Adrenal gland (tissue), 9 donors: ENCODE measurements at regions not wholly inside any gene's neighbourhood (a gene's known extent, or its start where the extent isn't known, plus 50 kb on each side); places are given as distances from the start of the nearest gene placed in this dataset.

ENCODE experiments used
- DNase-seq, 7 donors: peaks; one replicate each; pipeline ENCODE4 v3.0.0-alpha.2; 2019 to 2020
- H3K27ac ChIP-seq, 5 donors: fragments of 200-600 bp; sonication (generic) in 4 of 5; 1 replicate in 3 of 5; 2 replicates in 2 of 5; pipeline versions ENCODE4 v1.5.1 to v1.8.0; 2016 to 2020; ENCODE audit warnings: mild to moderate bottlenecking in 1 of 5
- H3K27me3 ChIP-seq: fragments of 200-600 bp; 2 replicates; pipeline ENCODE4 v1.8.0; 2021
- H3K36me3 ChIP-seq, 2 donors: fragments of 200-600 bp; replicated peaks in 1 of 2; 1 replicate in 1 of 2; 2 replicates in 1 of 2; pipeline versions ENCODE4 v1.5.1 to v1.8.0; 2018 to 2022
- H3K4me1 ChIP-seq, 2 donors: fragments of 200-600 bp; replicated peaks in 1 of 2; 1 replicate in 1 of 2; 2 replicates in 1 of 2; pipeline versions ENCODE4 v1.5.1 to v1.8.0; 2018 to 2021
- H3K4me3 ChIP-seq, 4 donors: fragments of 200-600 bp; sonication (generic) in 3 of 4; one replicate each; pipeline ENCODE4 v1.5.1; 2016 to 2018
- H3K9me3 ChIP-seq, 3 donors: fragments of 200-600 bp; sonication (generic) in 1 of 3; replicated peaks in 1 of 3; 1 replicate in 2 of 3; 2 replicates in 1 of 3; pipeline versions ENCODE4 v1.5.1 to v1.8.0; 2016 to 2021
- POLR2A ChIP-seq, 2 donors: fragments of 450-650 bp; IDR thresholded peaks; one replicate each; pipeline ENCODE4 v1.6.1; 2017; ENCODE audit warnings: antibody characterized with exemption in 2 of 2, mild to moderate bottlenecking in 2 of 2, moderate library complexity in 1 of 2
- WGBS, 4 donors: extraction: QIAGEN DNeasy Blood & Tissue Kit in 2 of 4; methylation state at CpG; one replicate each; pipeline versions ENCODE4 v1.1.5 to v1.1.7; 2013 to 2017; 5-methylcytosine and 5-hydroxymethylcytosine counted together
- intact Hi-C, 2 donors: fragments of 100-400 bp; cut with DNase I; formaldehyde crosslinking; loops; one replicate each; pipeline versions ENCODE4 v1.14.1 to v1.15.0; 2022 to 2023
- TF ChIP-seq, protein P1 (sequence below), 6 experiments: fragments of 450-650 bp in 4 of 6; fragments of 200-600 bp in 2 of 6; sonication (generic) in 1 of 6; IDR thresholded peaks; 1 replicate in 5 of 6; 2 replicates in 1 of 6; pipeline versions ENCODE4 v1.5.1 to v1.8.0; 2016 to 2021; ENCODE audit warnings: antibody characterized with exemption in 6 of 6, mild to moderate bottlenecking in 2 of 6, moderate library complexity in 1 of 6
- donor health status: healthy with polysubstance abuse.
- donor health status: Bipolar disorder and iron deficiency.
- donor health status: DM: yes; HTN: yes; CAD: no.
- donor health status: DM: no; HTN: no; CAD: no.
- donor health status: DM: no; HTN: no; CAD: no.

DNA sequence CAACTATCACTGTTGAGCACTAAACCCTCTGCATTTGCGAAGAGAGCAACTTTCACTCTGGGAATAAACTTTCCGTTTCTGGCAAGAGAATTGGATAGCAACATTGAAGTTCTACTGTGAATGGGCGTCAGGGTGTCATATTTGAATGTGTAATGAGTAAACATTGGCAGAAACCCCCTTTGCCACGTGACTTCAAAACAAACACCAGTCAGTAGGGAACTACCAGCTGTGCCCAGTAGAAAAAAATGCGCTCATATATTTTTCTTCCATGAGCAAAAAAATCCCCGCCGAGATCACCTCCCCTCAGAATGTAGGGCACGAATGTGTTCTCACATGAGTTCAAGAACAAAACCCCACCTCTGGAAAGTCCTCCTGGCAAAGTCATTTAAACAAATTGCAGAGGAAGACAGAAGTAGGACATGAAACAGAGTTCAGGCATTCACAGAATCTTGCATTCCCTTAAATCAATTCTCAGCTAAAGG is 80.6 kb downstream of the BTG1 start:
- TF ChIP-seq, protein P1, sequence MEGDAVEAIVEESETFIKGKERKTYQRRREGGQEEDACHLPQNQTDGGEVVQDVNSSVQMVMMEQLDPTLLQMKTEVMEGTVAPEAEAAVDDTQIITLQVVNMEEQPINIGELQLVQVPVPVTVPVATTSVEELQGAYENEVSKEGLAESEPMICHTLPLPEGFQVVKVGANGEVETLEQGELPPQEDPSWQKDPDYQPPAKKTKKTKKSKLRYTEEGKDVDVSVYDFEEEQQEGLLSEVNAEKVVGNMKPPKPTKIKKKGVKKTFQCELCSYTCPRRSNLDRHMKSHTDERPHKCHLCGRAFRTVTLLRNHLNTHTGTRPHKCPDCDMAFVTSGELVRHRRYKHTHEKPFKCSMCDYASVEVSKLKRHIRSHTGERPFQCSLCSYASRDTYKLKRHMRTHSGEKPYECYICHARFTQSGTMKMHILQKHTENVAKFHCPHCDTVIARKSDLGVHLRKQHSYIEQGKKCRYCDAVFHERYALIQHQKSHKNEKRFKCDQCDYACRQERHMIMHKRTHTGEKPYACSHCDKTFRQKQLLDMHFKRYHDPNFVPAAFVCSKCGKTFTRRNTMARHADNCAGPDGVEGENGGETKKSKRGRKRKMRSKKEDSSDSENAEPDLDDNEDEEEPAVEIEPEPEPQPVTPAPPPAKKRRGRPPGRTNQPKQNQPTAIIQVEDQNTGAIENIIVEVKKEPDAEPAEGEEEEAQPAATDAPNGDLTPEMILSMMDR (IDR thresholded peaks at IDR 0.05), result peak in 1 of 6 experiments; percentile 3
- TF ChIP-seq POLR2A (IDR thresholded peaks at IDR 0.05), result no peak
- H3K9me3 ChIP-seq, result no peaks in the 10 kb centered on the region
- WGBS, 4 donors, result 51 to 56% (median 53%) methylated on average over 8 of the region's 8 CpGs
- no peak overlapping the region for H3K4me3 ChIP-seq
- DNase-seq, result peak in 3 of 7 donors; percentile 17 to 27 (median 27)
- no peaks in the 10 kb centered on the region for H3K36me3 ChIP-seq
- H3K4me1 ChIP-seq, result peaks cover 0 to 24% of the 10 kb centered on the region in 2 donors
- intact Hi-C loops, result no loop called here
- no peaks in the 10 kb centered on the region for H3K27me3 ChIP-seq
- H3K27ac ChIP-seq, result no peak overlapping the region

DNA sequence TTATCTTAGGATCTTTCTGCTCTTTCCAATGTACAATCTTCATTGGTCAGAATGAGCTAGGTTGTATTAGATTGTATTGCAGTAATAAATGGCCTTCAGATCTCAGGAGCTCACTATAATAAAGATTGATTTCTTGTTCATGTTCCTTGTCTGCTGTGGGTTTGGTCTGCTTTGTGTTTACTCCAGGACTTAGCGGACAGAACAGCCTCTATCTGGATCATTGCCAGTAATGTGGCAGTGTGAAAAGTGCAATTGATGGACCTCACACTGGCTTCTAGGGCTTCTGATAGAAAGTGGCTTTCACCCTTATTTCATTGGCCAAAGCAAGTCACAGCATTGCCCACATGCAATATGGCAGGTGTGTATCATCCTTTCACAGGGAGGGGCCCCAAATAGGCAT is 81.2 kb downstream of the BTG1 start:
- Histone ChIP-seq H3K27me3 (no peaks in the 10 kb centered on the region), H3K36me3 (no peaks in the 10 kb centered on the region), H3K9me3 (no peaks in the 10 kb centered on the region), H3K27ac (no peak overlapping the region), H3K4me1 (peaks cover 0 to 24% of the 10 kb centered on the region in 2 donors), H3K4me3 (no peak overlapping the region)
- 62 to 80% (median 75%) methylated on average over 1 of the region's 1 CpG for WGBS, 4 donors
- TF ChIP-seq, protein P1 (IDR thresholded peaks at IDR 0.05), result no peak
- TF ChIP-seq POLR2A (IDR thresholded peaks at IDR 0.05), result no peak
- no peak for DNase-seq
- intact Hi-C loops, result no loop called here

- whole genome bisulfite sequencing, 4 donors, result 68 to 76% (median 70%) methylated on average over 3 of the region's 3 CpGs
- DNase-seq, result no peak
- Histone ChIP-seq H3K27ac (no peak overlapping the region), H3K4me1 (peaks cover 0 to 24% of the 10 kb centered on the region in 2 donors), H3K27me3 (no peaks in the 10 kb centered on the region), H3K36me3 (no peaks in the 10 kb centered on the region), H3K9me3 (no peaks in the 10 kb centered on the region), H3K4me3 (no peak overlapping the region)
- intact Hi-C loops, result no loop called here
- TF ChIP-seq POLR2A (IDR thresholded peaks at IDR 0.05), result no peak
- TF ChIP-seq, protein P1 (IDR thresholded peaks at IDR 0.05), result no peak
These were observed 82.0 kb downstream of the BTG1 start for GRCh38 chr12:92063641-92064040.

GRCh38 chr12:92062539-92063493 is 82.8 kb downstream of the BTG1 start:
- 46 to 60% (median 53%) methylated on average over 6 of the region's 6 CpGs for WGBS, 4 donors
- TF ChIP-seq, protein P1 (IDR thresholded peaks at IDR 0.05), result no peak
- TF ChIP-seq POLR2A (IDR thresholded peaks at IDR 0.05), result no peak
- no peaks in the 10 kb centered on the region for H3K9me3 ChIP-seq

More at GRCh38 chr12:92062539-92063493, 82.8 kb downstream of the BTG1 start:
- Histone ChIP-seq H3K4me1 (peaks cover 0 to 24% of the 10 kb centered on the region in 2 donors), H3K36me3 (no peaks in the 10 kb centered on the region), H3K4me3 (no peak overlapping the region), H3K27me3 (no peaks in the 10 kb centered on the region), H3K27ac (no peak overlapping the region)
- peak in 2 of 7 donors; percentile 5 to 58 for DNase-seq
- intact Hi-C loops, result no loop called here
